Islet of Langerhans (tissue), 1 donor: ENCODE measurements at regions not wholly inside any gene's neighbourhood (a gene's known extent, or its start where the extent isn't known, plus 50 kb on each side); places are given as distances from the start of the nearest gene placed in this dataset.

Source experiments
- FAIRE-seq: peaks from one replicate; lab custom pipeline; 2011; peaks lifted over from hg19 to GRCh38; lab: Jason Lieb, UNC

- FAIRE-seq, result no peak
Observed at GRCh38 chr3:117565777-117566176, 856.2 kb downstream of the TUSC7 start.

GRCh38 chr3:117566926-117567325 is 857.3 kb downstream of the TUSC7 start:
- FAIRE-seq, result no peak

GRCh38 chr3:117567382-117567781 is 857.8 kb downstream of the TUSC7 start:
- no peak for FAIRE-seq

- no peak for FAIRE-seq
Observed at GRCh38 chr3:117567906-117568305, 858.3 kb downstream of the TUSC7 start.

GRCh38 chr3:117572786-117573185 is 863.2 kb downstream of the TUSC7 start:
- no peak for FAIRE-seq

GRCh38 chr3:117580806-117581205 is 871.2 kb downstream of the TUSC7 start:
- no peak for FAIRE-seq

GRCh38 chr3:117586161-117586560 is 876.6 kb downstream of the TUSC7 start:
- peak; percentile 5 for FAIRE-seq

GRCh38 chr3:117587416-117587815 is 877.8 kb downstream of the TUSC7 start:
- no peak for FAIRE-seq

GRCh38 chr3:117589454-117589853 is 879.9 kb downstream of the TUSC7 start:
- no peak for FAIRE-seq

GRCh38 chr3:117595615-117596014 is 886.0 kb downstream of the TUSC7 start:
- no peak for FAIRE-seq

GRCh38 chr3:117596503-117596902 is 886.9 kb downstream of the TUSC7 start:
- FAIRE-seq, result no peak

GRCh38 chr3:117597865-117598264 is 888.3 kb downstream of the TUSC7 start:
- FAIRE-seq, result no peak

- FAIRE-seq, result no peak
Observed at GRCh38 chr3:117600112-117600511, 890.5 kb downstream of the TUSC7 start.

GRCh38 chr3:117600666-117601065 is 891.1 kb downstream of the TUSC7 start:
- no peak for FAIRE-seq

GRCh38 chr3:117602058-117602644 is 892.6 kb downstream of the TUSC7 start:
- no peak for FAIRE-seq

- no peak for FAIRE-seq
Observed at GRCh38 chr3:117603097-117603496, 893.5 kb downstream of the TUSC7 start.

- no peak for FAIRE-seq
Observed at GRCh38 chr3:117606866-117607265, 897.3 kb downstream of the TUSC7 start.

- FAIRE-seq, result no peak
Observed at GRCh38 chr3:117609330-117609729, 899.8 kb downstream of the TUSC7 start.

- FAIRE-seq, result no peak
Observed at GRCh38 chr3:117610156-117610555, 900.6 kb downstream of the TUSC7 start.

- FAIRE-seq, result no peak
Observed at GRCh38 chr3:117611211-117611610, 901.6 kb downstream of the TUSC7 start.

GRCh38 chr3:117616227-117616626 is 906.6 kb downstream of the TUSC7 start:
- no peak for FAIRE-seq

- no peak for FAIRE-seq
Observed at GRCh38 chr3:117617906-117618305, 908.3 kb downstream of the TUSC7 start.

GRCh38 chr3:117618462-117618861 is 908.9 kb downstream of the TUSC7 start:
- no peak for FAIRE-seq

GRCh38 chr3:117619805-117620204 is 910.2 kb downstream of the TUSC7 start:
- no peak for FAIRE-seq
